Body of pancreas (tissue), 4 donors: ENCODE measurements at regions not wholly inside any gene's neighbourhood (a gene's known extent, or its start where the extent isn't known, plus 50 kb on each side); places are given as distances from the start of the nearest gene placed in this dataset.

ENCODE experiments used
- POLR2A ChIP-seq, 3 donors: fragments of 450-650 bp; IDR thresholded peaks; one replicate each; pipeline ENCODE4 v1.6.1; 2016; ENCODE audit warnings: antibody characterized with exemption in 3 of 3, mild to moderate bottlenecking in 2 of 3
- TF ChIP-seq, protein P1 (sequence below), 7 experiments: fragments of 450-650 bp in 4 of 7; fragments of 200-600 bp in 3 of 7; sonication (generic) in 3 of 7; IDR thresholded peaks; one replicate each; pipeline ENCODE4 v1.5.1; 2016 to 2019; ENCODE audit warnings: antibody characterized with exemption in 7 of 7

- TF ChIP-seq, protein P1, sequence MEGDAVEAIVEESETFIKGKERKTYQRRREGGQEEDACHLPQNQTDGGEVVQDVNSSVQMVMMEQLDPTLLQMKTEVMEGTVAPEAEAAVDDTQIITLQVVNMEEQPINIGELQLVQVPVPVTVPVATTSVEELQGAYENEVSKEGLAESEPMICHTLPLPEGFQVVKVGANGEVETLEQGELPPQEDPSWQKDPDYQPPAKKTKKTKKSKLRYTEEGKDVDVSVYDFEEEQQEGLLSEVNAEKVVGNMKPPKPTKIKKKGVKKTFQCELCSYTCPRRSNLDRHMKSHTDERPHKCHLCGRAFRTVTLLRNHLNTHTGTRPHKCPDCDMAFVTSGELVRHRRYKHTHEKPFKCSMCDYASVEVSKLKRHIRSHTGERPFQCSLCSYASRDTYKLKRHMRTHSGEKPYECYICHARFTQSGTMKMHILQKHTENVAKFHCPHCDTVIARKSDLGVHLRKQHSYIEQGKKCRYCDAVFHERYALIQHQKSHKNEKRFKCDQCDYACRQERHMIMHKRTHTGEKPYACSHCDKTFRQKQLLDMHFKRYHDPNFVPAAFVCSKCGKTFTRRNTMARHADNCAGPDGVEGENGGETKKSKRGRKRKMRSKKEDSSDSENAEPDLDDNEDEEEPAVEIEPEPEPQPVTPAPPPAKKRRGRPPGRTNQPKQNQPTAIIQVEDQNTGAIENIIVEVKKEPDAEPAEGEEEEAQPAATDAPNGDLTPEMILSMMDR (IDR thresholded peaks at IDR 0.05): no peak
- TF ChIP-seq POLR2A (IDR thresholded peaks at IDR 0.05): no peak
These were observed 124.8 kb downstream of the MSTN start for GRCh38 chr2:189937691-189938090.
